HG02938 (cell line): ENCODE measurements at regions not wholly inside any gene's neighbourhood (a gene's known extent, or its start where the extent isn't known, plus 50 kb on each side); places are given as distances from the start of the nearest gene placed in this dataset.
"Not testable (repeated sequence)": the region's sequence is repeated elsewhere in the genome, so short reads cannot be mapped to it uniquely, and the experiment has no call there.

ENCODE experiments used
- ATAC-seq: cut with Tn5 transposase; IDR thresholded peaks from one replicate; pipeline ENCODE4 v1.9.1; 2021; ENCODE audit warnings: mild to moderate bottlenecking, moderate library complexity; ENCODE audit not compliant: unreplicated experiment

DNA sequence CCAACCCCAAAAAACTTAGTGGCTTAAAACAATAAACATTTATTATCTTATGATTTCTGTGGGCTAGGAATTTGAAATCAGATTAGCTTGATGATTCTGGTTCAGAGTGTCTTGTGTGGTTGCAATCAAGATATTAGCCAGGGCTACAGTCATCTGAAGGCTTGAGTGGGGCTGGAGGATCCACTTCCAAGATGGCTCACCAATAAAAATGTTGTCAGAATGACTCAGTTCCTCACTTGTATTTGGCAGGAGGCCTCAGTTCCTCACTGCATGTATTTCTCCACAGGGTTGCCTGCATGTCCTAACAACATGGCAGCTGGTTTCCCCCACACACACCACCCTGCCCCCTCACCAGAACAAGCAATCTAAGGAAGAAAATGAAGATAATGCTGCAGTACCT lies 98.2 kb upstream of the NIPBL start:
- no peak for ATAC-seq

GRCh38 chr5:36782612-36783011 lies 94.0 kb upstream of the NIPBL start:
- not testable (repeated sequence) for ATAC-seq

DNA sequence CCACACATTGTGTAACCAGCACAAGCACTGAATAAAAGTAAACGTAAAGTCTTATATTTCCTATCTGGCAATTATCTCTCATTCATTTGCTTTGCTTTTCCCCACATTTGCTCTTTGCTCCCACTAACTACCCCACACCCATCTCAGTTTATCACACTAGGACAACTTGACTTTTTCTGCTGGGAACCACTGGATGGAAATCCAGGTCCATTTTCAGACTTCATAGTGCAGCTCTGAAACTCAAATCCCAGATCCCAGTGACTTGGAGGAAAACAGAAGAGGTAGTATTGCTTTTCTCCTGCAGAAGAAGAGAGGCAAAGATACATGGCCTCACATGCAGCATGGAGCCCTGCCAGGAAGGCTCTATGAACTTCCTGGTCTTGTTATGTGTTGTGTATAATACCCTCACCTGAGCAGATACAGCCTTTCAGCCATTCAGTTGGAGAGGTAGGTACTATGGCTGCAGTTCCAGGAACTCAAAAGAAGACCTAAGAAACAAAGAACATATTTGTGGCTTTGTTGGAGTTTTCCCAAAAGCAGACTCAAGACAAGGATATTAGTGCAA lies 90.0 kb upstream of the NIPBL start:
- ATAC-seq, result no peak

- ATAC-seq, result no peak
Measured at GRCh38 chr5:36787365-36788093, 89.0 kb upstream of the NIPBL start.

DNA sequence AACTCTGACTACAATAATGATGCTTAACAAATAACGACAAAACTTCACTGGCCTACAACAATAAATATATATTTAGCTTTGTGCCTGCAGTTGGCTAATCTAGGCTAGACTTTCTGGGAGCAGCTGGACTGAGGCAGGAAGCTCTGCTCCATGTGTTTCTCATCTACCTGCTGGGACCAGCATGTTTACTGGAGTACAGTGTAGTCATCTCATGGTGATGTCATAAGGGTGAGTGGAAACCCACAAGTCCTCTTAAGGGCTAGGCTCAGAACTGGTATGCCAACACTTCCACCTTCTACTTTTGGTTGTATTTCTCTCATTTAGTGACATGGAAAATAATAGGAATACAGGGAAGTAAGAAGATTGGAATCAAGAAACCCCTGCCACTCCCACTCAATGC lies 85.7 kb upstream of the NIPBL start:
- ATAC-seq, result no peak

DNA sequence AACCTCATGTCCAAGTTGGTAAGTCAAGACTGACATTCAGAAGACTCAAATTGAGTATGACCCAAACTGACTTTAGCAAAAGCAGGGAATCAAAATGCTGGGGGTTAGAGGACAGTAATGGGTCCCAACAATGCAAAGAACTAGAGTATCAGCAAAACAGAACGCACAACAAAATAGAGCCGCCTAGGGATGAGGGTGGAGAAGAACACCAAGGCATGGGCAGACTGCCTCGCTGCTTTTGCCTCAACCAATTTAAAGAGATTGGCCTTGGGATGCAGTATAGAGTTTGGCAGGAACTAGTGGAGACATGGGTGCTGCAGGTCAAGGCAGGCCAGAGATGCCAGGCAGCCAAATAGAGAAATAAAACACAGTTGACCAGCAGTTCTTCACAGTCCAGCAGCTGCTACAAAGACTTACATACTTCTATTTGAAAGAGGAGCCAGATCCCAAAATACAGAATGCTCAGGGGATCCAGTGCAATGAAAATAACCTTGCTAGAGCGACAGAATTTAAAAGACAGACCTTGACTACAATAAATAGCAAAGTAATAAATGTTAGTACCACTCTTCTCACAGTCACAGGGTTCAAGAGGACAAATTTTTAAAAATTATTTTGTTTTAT lies 83.9 kb upstream of the NIPBL start:
- ATAC-seq, result no peak

DNA sequence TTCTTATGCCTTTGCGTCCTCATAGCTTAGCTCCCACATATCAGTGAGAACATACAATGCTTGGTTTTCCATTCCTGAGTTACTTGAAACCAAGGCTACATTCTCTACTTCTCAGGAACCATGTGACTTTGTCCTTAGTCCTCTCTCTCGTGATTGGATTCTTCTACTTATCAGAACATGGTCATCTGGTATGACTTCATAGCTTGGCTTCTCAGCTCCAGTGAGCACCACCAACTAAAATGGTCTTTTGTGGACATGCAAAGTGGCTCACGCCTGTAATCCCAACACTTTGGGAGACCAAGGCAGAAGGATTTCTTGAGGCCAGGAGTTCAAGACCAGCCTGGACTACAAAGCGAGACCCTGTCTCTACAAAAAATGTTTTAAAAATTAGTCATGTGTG lies 81.2 kb upstream of the NIPBL start:
- no peak for ATAC-seq

- no peak for ATAC-seq
Measured at GRCh38 chr5:36796155-36796554, 80.4 kb upstream of the NIPBL start.

GRCh38 chr5:36801523-36801922 lies 75.0 kb upstream of the NIPBL start:
- no peak for ATAC-seq

DNA sequence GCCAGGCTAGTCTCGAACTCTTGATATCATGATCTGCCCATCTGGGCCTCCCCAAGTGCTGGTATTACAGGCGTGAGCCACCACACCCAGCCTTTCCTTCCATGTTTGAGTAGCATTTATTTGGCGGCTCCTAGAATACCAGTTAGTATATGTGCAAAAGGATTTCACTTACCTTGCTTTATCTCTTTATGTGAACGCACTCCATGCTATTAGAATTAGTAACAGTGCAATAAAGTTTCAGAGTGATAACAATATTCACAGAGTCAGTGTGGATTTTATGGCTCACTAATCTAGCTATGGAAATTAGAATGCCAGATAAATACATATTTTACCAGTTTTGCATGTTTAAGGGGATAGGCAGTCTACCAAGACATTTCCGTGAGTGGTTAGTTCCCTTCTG lies 74.4 kb upstream of the NIPBL start:
- ATAC-seq, result no peak

- ATAC-seq, result not testable (repeated sequence)
Measured at GRCh38 chr5:36813249-36813648, 63.3 kb upstream of the NIPBL start.

DNA sequence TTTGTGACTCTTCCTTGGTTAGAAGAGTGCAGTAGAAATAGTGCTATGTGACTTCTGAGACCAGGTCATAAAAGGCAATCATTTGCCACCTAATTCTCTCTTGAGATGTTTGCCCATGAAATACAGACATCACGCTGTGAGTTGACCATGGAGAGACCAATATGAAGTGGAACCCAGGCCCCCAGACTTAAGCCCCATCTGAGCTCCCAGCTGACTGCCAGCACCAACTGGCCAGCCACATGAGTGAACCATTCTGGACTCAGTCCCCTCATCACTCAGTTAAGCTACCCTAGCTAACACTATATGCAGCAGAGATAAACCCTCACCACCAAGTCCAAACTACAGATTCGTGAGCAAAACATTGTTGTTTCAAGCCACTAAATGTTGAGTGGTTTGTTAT lies 60.7 kb upstream of the NIPBL start:
- no peak for ATAC-seq

DNA sequence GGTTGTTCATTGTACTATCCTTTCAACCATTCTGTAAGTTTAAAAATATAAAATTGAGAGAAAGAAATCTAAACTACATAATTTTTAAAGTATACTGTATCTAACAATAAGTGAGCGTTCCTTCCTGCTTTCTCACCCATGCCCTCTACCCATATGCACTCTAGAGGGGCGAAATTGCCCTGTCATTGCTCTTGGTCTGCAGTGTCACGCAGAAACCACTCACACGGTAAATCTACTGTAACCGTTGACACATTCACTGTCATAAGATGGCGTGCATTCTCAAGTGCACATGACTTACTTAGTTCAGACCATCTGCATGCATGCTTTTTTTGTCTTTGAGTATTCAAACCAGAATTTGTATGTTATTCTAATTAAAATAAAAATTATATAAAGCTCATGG lies 55.7 kb upstream of the NIPBL start:
- no peak for ATAC-seq

GRCh38 chr5:36826694-36827093 lies 49.9 kb upstream of the NIPBL start:
- no peak for ATAC-seq
